ENCODE measurements at regions not wholly inside any gene's neighbourhood (a gene's known extent, or its start where the extent isn't known, plus 50 kb on each side); places are given as distances from the start of the nearest gene placed in this dataset.

DNA sequence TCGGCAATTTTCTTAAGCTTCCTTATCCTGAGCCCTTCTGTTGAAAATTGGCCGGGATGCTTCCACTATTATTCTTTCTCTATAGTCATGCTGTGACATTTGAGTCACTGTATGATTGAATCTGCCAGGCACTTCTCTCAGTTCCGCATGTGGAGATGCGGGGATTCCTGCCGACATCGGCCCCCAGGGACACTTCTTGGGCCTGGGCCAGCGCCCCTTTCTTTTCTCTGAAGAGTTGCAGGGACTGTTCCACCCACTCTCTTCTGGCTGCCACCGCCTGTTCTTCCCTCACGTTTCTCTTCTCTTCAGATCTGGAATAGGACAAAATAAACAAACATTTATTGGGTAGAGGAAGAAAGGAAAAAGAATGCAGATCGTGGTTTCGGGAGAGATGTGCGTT is 310.1 kb downstream of the ETNK1 start:
- no peaks in the 10 kb centered on the region for H3K4me1 ChIP-seq
- H3K9me3 ChIP-seq (replicated peaks) = no peaks in the 10 kb centered on the region
- no peaks in the 10 kb centered on the region for H3K27me3 ChIP-seq (ENCODE audit: low read depth)
- TF ChIP-seq, protein P1, sequence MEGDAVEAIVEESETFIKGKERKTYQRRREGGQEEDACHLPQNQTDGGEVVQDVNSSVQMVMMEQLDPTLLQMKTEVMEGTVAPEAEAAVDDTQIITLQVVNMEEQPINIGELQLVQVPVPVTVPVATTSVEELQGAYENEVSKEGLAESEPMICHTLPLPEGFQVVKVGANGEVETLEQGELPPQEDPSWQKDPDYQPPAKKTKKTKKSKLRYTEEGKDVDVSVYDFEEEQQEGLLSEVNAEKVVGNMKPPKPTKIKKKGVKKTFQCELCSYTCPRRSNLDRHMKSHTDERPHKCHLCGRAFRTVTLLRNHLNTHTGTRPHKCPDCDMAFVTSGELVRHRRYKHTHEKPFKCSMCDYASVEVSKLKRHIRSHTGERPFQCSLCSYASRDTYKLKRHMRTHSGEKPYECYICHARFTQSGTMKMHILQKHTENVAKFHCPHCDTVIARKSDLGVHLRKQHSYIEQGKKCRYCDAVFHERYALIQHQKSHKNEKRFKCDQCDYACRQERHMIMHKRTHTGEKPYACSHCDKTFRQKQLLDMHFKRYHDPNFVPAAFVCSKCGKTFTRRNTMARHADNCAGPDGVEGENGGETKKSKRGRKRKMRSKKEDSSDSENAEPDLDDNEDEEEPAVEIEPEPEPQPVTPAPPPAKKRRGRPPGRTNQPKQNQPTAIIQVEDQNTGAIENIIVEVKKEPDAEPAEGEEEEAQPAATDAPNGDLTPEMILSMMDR (IDR thresholded peaks at IDR 0.05; ENCODE audit: borderline replicate concordance) = no peak
- peak; percentile 21 for DNase-seq
- intact Hi-C loops (cut with micrococcal nuclease) = no loop called here
- no peak overlapping the region for H3K27ac ChIP-seq (replicated peaks)
- no peaks in the 10 kb centered on the region for H3K36me3 ChIP-seq
- peak overlapping the region; percentile 27 for H3K4me3 ChIP-seq

DNA sequence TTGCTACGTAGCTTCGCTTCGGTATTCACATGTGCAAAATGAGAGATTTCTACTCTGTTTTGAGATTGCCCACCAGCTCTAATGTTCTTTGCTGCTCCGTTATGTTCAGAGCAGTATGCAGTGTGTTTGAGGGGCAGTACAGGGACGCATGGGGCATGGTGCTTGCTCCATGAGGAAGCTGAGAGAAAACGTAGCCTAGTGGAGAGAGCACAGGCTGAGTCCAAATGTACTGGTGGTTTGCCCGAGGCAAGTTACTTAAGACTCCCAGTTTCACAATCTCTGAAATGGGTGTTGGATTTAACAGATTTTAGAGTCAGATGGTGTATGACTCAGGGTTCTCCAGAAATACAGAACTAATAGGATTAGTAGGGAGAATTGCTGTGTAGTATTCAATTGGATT is 310.5 kb downstream of the ETNK1 start:
- DNase-seq = no peak
- Histone ChIP-seq H3K27me3 (ENCODE audit: low read depth) (no peaks in the 10 kb centered on the region), H3K4me3 (peak overlapping the region; percentile 27), H3K9me3 (replicated peaks) (no peaks in the 10 kb centered on the region), H3K36me3 (no peaks in the 10 kb centered on the region), H3K27ac (replicated peaks) (no peak overlapping the region), H3K4me1 (no peaks in the 10 kb centered on the region)
- intact Hi-C loops (cut with micrococcal nuclease) = no loop called here
- TF ChIP-seq, protein P1 (IDR thresholded peaks at IDR 0.05; ENCODE audit: borderline replicate concordance) = no peak

DNA sequence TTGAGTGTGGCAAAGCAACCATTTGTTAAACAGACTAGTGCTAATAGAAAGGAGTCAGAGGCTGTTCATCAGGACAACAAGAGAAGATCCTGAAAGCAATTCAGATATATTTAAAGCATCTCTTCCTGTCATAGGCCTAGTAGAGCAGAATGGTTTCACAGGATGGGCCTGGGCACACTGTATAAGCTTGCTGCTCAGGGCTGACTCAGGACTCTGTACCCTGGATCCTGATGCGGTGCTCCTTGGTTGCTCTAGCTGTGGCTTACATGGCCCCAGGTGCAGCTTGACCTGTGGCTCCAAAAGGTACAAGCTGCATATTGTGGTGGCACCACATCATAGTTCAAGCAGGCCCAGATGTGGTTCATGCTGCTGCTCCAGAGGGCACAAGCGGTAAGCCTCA is 313.4 kb downstream of the ETNK1 start:
- no peak overlapping the region for H3K27ac ChIP-seq (replicated peaks)
- intact Hi-C loops (cut with micrococcal nuclease) = no loop called here
- H3K27me3 ChIP-seq (ENCODE audit: low read depth) = no peaks in the 10 kb centered on the region
- peaks cover 14% of the 10 kb centered on the region for H3K9me3 ChIP-seq (replicated peaks)
- H3K4me3 ChIP-seq = no peak overlapping the region
- no peak for DNase-seq
- H3K4me1 ChIP-seq = no peaks in the 10 kb centered on the region
- no peaks in the 10 kb centered on the region for H3K36me3 ChIP-seq
- TF ChIP-seq, protein P1 (IDR thresholded peaks at IDR 0.05; ENCODE audit: borderline replicate concordance) = no peak

DNA sequence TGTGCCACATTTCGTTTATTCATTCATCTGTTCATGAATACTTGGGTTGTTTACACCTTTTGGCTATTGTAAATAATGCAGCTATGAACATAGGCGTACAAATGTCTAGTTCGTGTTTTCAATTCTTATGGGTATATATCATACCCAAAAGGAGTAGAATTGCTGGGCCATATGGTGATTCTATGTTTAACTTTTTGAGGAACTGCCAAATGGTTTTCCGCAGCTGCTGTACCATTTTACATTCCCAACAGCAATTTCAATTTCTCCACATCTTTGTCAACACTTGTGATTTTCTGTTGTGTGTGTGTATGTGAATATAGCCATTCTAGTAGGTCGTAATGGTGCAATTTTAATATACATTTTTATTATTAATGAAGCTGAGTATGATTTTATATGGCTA is 326.2 kb downstream of the ETNK1 start:
- H3K9me3 ChIP-seq (replicated peaks) = peaks cover 5% of the 10 kb centered on the region
- H3K27me3 ChIP-seq (ENCODE audit: low read depth) = no peaks in the 10 kb centered on the region
- intact Hi-C loops (cut with micrococcal nuclease) = no loop called here
- no peak overlapping the region for H3K4me3 ChIP-seq
- DNase-seq = no peak
- no peak overlapping the region for H3K27ac ChIP-seq (replicated peaks)
- no peaks in the 10 kb centered on the region for H3K36me3 ChIP-seq
- no peaks in the 10 kb centered on the region for H3K4me1 ChIP-seq
- TF ChIP-seq, protein P1 (IDR thresholded peaks at IDR 0.05; ENCODE audit: borderline replicate concordance) = no peak

DNA sequence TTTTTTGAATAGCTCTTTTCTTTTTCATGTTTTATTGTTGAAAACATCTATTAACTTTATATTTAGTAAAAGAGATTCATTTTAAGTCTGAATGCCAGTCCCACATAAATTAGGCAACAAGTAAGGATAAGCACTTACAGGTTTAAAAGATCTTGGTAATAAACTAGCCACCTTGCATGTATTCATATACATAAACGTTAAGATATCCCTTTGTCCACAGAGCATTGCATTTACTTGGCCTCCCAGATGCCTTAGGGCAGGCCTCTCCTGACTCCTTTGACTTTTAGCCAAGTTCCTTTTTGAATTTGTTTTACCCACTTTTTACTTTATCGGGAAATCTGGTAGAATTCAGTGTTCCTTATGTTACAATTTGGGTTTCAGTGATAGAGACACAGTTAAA is 331.7 kb downstream of the ETNK1 start:
- H3K9me3 ChIP-seq (replicated peaks) = peaks cover 5% of the 10 kb centered on the region
- no peaks in the 10 kb centered on the region for H3K36me3 ChIP-seq
- H3K4me1 ChIP-seq = no peaks in the 10 kb centered on the region
- no peak for DNase-seq
- H3K27me3 ChIP-seq (ENCODE audit: low read depth) = no peaks in the 10 kb centered on the region
- TF ChIP-seq, protein P1 (IDR thresholded peaks at IDR 0.05; ENCODE audit: borderline replicate concordance) = no peak
- intact Hi-C loops (cut with micrococcal nuclease) = no loop called here
- H3K27ac ChIP-seq (replicated peaks) = no peak overlapping the region
- no peak overlapping the region for H3K4me3 ChIP-seq

DNA sequence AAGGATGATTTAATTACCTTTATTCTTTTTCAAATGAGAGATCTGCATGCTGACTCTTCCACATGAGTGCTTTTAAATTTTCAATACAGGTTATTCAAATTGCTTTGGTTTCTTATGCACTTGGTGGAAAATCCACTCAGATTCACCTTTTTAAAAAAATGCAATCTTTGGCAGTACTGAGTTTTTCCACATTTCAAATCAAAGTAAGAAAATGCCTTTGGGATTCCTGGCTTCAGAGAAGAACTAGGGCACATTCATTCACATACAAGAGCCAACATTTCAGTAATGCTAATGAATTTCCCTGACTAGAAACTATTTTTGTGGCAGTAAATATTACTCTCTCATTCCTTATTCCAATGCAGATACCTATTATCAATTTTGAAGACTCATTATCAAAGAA is 342.2 kb downstream of the ETNK1 start:
- Histone ChIP-seq H3K27ac (replicated peaks) (no peak overlapping the region), H3K9me3 (replicated peaks) (no peaks in the 10 kb centered on the region), H3K36me3 (no peaks in the 10 kb centered on the region), H3K4me1 (no peaks in the 10 kb centered on the region), H3K27me3 (ENCODE audit: low read depth) (no peaks in the 10 kb centered on the region), H3K4me3 (no peak overlapping the region)
- no peak for DNase-seq
- TF ChIP-seq, protein P1 (IDR thresholded peaks at IDR 0.05; ENCODE audit: borderline replicate concordance) = no peak
- intact Hi-C loops (cut with micrococcal nuclease) = no loop called here

Data from left ventricle myocardium inferior (tissue), 1 donor.